ENCODE measurements at regions not wholly inside any gene's neighbourhood (a gene's known extent, or its start where the extent isn't known, plus 50 kb on each side); places are given as distances from the start of the nearest gene placed in this dataset.

DNA sequence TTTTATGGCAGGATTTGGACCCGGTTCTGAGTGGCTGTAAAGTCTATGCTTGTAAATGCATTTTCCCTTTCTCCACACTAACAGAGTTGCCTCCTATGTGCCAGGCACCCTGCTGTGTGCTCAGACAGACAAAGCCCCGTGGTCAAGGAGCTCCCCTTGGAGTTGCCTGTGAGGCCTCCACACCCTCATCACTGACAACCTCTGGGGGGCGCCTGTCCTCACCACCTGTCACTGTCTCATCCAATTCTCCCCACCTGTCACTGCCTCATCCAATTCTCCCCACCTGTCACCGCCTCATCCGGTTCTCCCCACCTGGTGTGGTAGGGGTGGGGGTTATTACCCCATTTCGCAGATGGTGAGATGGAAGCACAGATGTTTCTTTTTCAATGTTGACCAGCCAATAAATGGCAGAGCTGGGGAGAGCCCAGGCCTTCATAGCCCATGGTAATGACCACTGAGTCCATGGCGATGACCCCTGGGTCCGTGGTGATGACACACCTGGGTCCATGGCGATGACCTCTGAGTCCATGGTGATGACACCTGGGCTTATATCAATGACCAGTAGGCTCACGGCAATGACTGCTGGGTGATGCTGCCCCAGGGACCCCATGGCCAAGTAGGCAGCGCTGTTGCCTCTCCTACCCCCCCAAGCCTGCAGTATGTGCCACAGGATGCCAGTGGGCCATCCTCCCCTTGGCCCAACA is 150.1 kb downstream of the IRF8 start:
- intact Hi-C loops (cut with DNase I), result no loop called here
- DNase-seq (ENCODE audit: low spot score) (no peak), ATAC-seq (no peak)

DNA sequence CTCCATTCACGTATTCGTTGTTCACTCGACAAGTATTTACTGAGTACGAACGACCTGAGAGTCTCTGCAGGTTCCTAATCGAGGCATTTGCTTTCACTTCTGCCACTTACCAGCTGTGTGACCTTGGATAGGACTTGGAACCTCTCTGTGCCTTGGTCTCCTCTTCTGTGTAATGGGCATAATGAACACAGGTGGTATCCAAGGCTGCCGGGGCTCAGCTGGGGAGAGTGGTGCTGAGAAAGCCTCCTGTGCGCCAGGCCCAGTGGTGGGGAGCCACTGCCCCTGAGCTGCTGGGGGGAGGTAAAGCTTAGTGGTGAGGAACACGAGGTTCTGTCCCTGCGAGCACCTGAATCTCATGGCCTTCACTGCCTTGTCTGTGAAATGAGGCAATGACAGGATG is 150.7 kb downstream of the IRF8 start:
- ATAC-seq (no peak), DNase-seq (ENCODE audit: low spot score) (no peak)
- intact Hi-C loops (cut with DNase I), result no loop called here

- no peak for ATAC-seq
- DNase-seq (ENCODE audit: low spot score), result no peak
- intact Hi-C loops (cut with DNase I), result no loop called here
These were observed 151.1 kb downstream of the IRF8 start for GRCh38 chr16:86050111-86050510.

- ATAC-seq, result no peak
- no peak for DNase-seq (ENCODE audit: low spot score)
These were observed 151.8 kb downstream of the IRF8 start for GRCh38 chr16:86050591-86051367.

DNA sequence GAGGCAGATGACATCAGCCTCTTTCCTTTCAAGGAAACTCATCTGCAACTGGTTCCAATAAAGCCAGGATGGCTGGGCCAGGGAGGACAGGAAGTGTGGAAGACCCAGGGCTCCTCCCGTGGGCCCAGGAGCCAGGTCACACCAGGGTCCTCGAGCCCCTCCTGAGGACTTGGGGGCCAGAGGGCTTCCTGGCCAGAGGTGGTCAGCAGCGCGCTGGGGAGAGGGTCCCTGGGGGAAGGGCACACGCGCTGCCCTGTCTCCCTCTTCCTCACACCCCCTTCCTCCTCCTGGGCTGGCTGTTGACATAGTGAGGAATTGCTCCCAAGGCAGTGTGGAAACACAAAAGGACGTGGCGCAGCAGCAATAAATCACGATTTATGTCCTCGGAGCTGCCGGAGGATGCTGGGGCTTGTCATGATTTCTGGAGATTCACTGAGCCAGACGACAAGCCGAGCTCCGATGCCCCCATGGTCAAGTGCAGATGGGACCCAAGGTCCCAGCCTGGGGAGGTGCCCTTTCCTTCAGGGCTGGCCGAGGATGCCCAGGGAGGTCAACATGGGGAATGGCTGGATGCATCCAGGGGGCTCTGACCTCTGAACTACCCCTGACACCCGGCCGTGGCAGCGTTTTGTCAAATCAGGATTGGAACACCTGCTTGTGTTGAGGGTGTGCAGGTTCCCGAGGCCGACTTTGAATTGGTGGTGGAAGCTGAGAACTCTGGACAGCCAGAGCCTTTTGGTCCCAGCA is 152.6 kb downstream of the IRF8 start:
- intact Hi-C loops (cut with DNase I), result no loop called here
- ATAC-seq (peak; percentile 73), DNase-seq (ENCODE audit: low spot score) (no peak)

More at GRCh38 chr16:86050591-86051367, 151.8 kb downstream of the IRF8 start:
- intact Hi-C loops (cut with DNase I), result no loop called here

DNA sequence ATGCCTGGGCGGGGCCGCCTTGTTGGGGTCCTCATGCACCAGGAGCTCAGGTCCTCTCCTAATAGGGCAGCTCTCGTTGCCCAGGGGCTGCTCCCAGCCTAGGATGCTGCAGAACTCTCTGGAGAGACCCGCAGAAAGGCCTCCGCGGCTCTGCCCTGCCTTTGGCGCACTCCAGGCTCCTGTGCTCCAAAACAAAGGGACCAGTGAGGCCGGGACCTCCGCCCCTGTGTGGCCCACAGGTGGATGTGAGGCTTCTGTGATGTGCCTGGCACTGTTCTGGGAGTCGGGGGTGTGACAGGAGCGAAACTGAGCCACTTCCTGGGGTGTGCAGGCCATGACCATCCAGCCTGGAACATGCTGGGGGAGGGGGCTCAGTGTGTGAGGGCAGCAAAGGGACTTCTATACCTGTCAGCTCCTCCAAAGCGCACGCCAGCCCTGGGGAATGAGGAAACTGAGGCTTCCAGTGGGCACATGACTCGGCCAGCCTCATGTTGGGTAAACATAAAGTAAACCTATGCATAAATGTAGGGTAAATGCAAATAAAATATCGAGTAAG is 153.2 kb downstream of the IRF8 start:
- DNase-seq (ENCODE audit: low spot score) (no peak), ATAC-seq (no peak)
- intact Hi-C loops (cut with DNase I), result no loop called here

- DNase-seq (ENCODE audit: low spot score), result no peak
- ATAC-seq, result no peak
- intact Hi-C loops (cut with DNase I), result no loop called here
These were observed 154.0 kb downstream of the IRF8 start for GRCh38 chr16:86052926-86053325.

GRCh38 chr16:86059253-86060171 is 160.6 kb downstream of the IRF8 start:
- intact Hi-C loops (cut with DNase I), result no loop called here
- DNase-seq (ENCODE audit: low spot score) (peak; percentile 90), ATAC-seq (peak; percentile 97)

DNA sequence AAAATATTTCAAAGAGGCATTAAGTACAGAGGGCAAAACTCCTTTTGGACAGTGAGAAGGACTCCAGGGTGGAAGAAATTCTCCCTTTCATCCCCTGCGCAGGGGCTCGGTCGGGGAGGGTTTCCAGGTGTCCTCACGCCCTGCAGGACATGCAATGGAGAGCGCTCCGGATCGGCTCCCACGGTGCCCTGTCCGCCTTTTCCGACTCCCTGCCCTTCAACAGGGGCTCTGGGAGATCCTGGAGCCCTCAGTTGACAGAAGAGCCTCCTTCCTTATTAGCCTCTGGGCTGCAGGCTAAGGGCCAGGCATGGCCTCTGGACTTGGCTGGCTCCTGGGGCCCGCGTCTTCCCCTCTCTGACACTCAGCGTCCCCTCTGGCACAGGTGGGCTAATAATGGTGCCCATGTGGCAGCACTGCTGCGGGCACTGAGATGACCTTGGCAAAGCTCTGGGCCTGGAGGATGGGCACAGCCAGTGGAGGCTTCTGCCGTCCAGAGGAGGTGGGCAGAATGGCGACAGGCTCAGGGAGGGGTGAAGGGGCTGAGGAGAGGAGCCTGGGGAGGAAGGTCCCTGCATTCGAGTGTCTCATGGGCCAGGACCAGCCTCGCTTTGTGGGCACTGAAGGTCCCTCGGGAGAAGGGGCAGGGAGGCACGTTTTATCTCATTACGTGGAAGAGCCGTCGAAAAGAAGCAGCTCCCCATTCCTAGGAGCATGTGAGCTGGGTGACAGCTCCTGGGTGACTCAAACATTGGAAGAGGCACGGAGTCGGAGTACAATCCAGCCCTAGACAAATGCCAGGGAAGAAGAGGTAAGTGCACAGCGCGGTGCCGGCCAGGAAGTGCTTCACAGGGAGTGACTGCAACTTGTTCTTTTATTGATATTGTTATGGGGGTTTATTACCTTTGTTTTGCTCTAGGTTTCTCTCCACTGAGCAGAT is 161.7 kb downstream of the IRF8 start:
- DNase-seq (ENCODE audit: low spot score) (no peak), ATAC-seq (no peak)
- intact Hi-C loops (cut with DNase I), result no loop called here

GRCh38 chr16:86061318-86061695 is 162.3 kb downstream of the IRF8 start:
- DNase-seq (ENCODE audit: low spot score) (no peak), ATAC-seq (no peak)
- intact Hi-C loops (cut with DNase I), result no loop called here

DNA sequence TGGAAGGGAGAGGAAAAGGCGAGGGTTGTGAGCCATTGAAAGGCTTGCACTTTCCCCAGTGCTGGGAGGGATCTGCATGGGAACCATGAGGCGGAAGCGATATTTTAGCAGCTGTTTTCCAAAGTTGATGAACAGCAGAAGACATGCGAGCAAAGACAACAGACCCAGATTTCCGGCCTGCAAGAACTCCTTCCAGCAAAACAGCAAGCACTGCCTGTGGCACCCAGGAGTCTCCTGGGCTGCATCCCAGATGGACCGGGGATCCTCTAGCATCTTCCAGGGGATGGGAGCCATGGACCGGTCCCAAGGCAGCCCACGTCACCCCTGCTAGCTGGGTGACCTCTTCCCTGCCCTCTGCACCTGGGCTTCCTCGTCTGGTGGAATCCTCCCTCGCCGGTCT is 162.8 kb downstream of the IRF8 start:
- ATAC-seq (peak; percentile 35), DNase-seq (ENCODE audit: low spot score) (no peak)
- intact Hi-C loops (cut with DNase I), result no loop called here

DNA sequence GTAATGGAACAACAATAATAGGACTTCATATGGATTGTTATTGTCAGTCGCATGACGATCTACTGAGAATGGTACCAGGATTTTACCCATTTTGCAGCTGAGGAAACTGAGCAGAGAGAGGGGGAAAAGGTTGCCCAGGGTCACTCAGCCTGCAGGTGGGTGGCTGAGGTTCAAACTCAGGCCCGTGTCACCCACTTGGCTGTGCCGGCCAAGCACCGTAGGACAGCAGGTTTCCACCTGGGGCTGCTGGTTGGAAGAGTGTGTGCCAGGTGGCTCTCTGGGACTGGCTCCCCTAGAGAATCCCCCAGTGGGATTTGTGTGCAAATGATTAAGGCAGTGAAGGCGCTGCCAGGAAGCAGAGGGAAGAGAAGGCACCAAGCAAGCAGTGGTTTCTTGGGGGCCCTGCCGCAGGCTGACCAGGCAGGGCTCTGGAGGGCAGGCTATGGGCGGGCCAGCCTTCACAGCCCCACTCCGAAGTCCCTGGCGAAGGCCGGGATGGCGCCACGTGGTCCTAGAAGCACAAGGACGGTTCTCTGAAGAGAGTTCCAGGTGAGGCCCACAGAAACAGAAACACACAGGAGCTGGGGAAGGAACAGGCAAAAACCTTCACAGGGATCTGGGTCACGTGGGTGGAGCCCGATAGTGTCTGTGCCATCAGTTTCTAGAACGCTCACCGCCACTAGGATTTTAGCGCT is 163.5 kb downstream of the IRF8 start:
- DNase-seq (ENCODE audit: low spot score), result no peak
- no peak for ATAC-seq
- intact Hi-C loops (cut with DNase I), result no loop called here

- no peak for ATAC-seq
- intact Hi-C loops (cut with DNase I), result no loop called here
- no peak for DNase-seq (ENCODE audit: low spot score)
These were observed 164.9 kb downstream of the IRF8 start for GRCh38 chr16:86063760-86064405.

GRCh38 chr16:86064431-86065250 is 165.7 kb downstream of the IRF8 start:
- DNase-seq (ENCODE audit: low spot score), result no peak
- ATAC-seq, result no peak
- intact Hi-C loops (cut with DNase I), result no loop called here

- intact Hi-C loops (cut with DNase I), result no loop called here
- DNase-seq (ENCODE audit: low spot score) (no peak), ATAC-seq (no peak)
These were observed 166.7 kb downstream of the IRF8 start for GRCh38 chr16:86065711-86066110.

DNA sequence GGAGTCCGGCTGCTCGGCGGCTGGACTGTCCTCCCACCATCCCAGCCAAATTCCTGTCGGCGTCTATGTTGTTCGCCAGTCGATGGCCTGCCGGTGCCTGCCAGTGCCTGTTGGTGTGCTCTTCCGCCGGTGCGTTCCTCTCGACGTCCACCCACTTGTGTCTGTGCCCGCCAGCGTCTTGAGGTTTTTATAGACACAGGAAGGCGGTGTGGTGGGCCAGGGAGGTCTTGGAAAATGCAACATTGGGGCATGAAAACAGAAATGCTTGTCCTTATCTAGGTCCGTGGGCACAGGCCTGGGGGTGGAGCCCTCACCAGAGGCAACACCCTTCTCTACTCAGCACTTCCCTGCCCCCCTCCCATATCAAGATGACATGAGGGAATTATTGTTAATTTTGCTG is 167.8 kb downstream of the IRF8 start:
- DNase-seq (ENCODE audit: low spot score), result no peak

More for the DNA sequence above, 167.8 kb downstream of the IRF8 start:
- ATAC-seq, result no peak
- intact Hi-C loops (cut with DNase I), result no loop called here
